ENCODE measurements at regions not wholly inside any gene's neighbourhood (a gene's known extent, or its start where the extent isn't known, plus 50 kb on each side); places are given as distances from the start of the nearest gene placed in this dataset.

GRCh38 chr18:65279668-65280305, 471.0 kb upstream of the CDH7 start:
- Histone ChIP-seq H3K9me3 (no peaks in the 10 kb centered on the region), H3K36me3 (no peaks in the 10 kb centered on the region), H3K4me1 (ENCODE audit: control insufficient read depth in 1 of 2, insufficient read depth in 1 of 2, low read depth in 1 of 2, low read length in 1 of 2) (no peaks in the 10 kb centered on the region), H3K27me3 (no peaks in the 10 kb centered on the region), H3K4me3 (ENCODE audit: low read depth in 1 of 2, low read length in 1 of 2) (no peak overlapping the region), H3K27ac (no peak overlapping the region)
- no peak for TF ChIP-seq CTCF (IDR thresholded peaks at IDR 0.05)

- TF ChIP-seq CTCF (IDR thresholded peaks at IDR 0.05): no peak
These were observed 471.7 kb upstream of the CDH7 start for GRCh38 chr18:65278939-65279667.

GRCh38 chr18:65269375-65269774, 481.4 kb upstream of the CDH7 start:
- no peak overlapping the region for H3K27ac ChIP-seq
- H3K9me3 ChIP-seq: no peaks in the 10 kb centered on the region
- no peak for TF ChIP-seq CTCF (IDR thresholded peaks at IDR 0.05)

More at GRCh38 chr18:65278939-65279667, 471.7 kb upstream of the CDH7 start:
- Histone ChIP-seq H3K27ac (no peak overlapping the region), H3K9me3 (no peaks in the 10 kb centered on the region), H3K4me1 (ENCODE audit: control insufficient read depth in 1 of 2, insufficient read depth in 1 of 2, low read depth in 1 of 2, low read length in 1 of 2) (no peaks in the 10 kb centered on the region), H3K4me3 (ENCODE audit: low read depth in 1 of 2, low read length in 1 of 2) (no peak overlapping the region), H3K36me3 (no peaks in the 10 kb centered on the region), H3K27me3 (no peaks in the 10 kb centered on the region)

GRCh38 chr18:65265761-65266160, 485.1 kb upstream of the CDH7 start:
- Histone ChIP-seq H3K36me3 (no peaks in the 10 kb centered on the region), H3K27ac (no peak overlapping the region), H3K27me3 (no peaks in the 10 kb centered on the region), H3K4me1 (ENCODE audit: control insufficient read depth in 1 of 2, insufficient read depth in 1 of 2, low read depth in 1 of 2, low read length in 1 of 2) (no peaks in the 10 kb centered on the region), H3K9me3 (no peaks in the 10 kb centered on the region), H3K4me3 (ENCODE audit: low read depth in 1 of 2, low read length in 1 of 2) (no peak overlapping the region)
- no peak for TF ChIP-seq CTCF (IDR thresholded peaks at IDR 0.05)

More at GRCh38 chr18:65269375-65269774, 481.4 kb upstream of the CDH7 start:
- H3K4me3 ChIP-seq (ENCODE audit: low read depth in 1 of 2, low read length in 1 of 2): no peak overlapping the region
- no peaks in the 10 kb centered on the region for H3K27me3 ChIP-seq
- no peaks in the 10 kb centered on the region for H3K36me3 ChIP-seq
- no peaks in the 10 kb centered on the region for H3K4me1 ChIP-seq (ENCODE audit: control insufficient read depth in 1 of 2, insufficient read depth in 1 of 2, low read depth in 1 of 2, low read length in 1 of 2)

GRCh38 chr18:65260030-65260429, 490.8 kb upstream of the CDH7 start:
- Histone ChIP-seq H3K36me3 (no peaks in the 10 kb centered on the region), H3K27ac (no peak overlapping the region), H3K27me3 (no peaks in the 10 kb centered on the region), H3K4me3 (ENCODE audit: low read depth in 1 of 2, low read length in 1 of 2) (no peak overlapping the region), H3K9me3 (no peaks in the 10 kb centered on the region), H3K4me1 (ENCODE audit: control insufficient read depth in 1 of 2, insufficient read depth in 1 of 2, low read depth in 1 of 2, low read length in 1 of 2) (no peaks in the 10 kb centered on the region)
- TF ChIP-seq CTCF (IDR thresholded peaks at IDR 0.05): no peak
